ENCODE measurements at regions not wholly inside any gene's neighbourhood (a gene's known extent, or its start where the extent isn't known, plus 50 kb on each side); places are given as distances from the start of the nearest gene placed in this dataset.

GRCh38 chr7:16244469-16244868 lies 176.9 kb downstream of the CRPPA start:
- ATAC-seq (no peak), DNase-seq (no peak)
- intact Hi-C loops (cut with DNase I, micrococcal nuclease), result no loop called here

- no peak for ATAC-seq
- intact Hi-C loops (cut with DNase I, micrococcal nuclease), result no loop called here
- no peak for DNase-seq
Measured at GRCh38 chr7:16242920-16243319, 178.4 kb downstream of the CRPPA start.

GRCh38 chr7:16241017-16241416 lies 180.3 kb downstream of the CRPPA start:
- intact Hi-C loops (cut with DNase I, micrococcal nuclease), result no loop called here
- DNase-seq (no peak), ATAC-seq (no peak)

- DNase-seq (no peak), ATAC-seq (no peak)
- intact Hi-C loops (cut with DNase I, micrococcal nuclease), result no loop called here
Measured at GRCh38 chr7:16236381-16236780, 185.0 kb downstream of the CRPPA start.

GRCh38 chr7:16235147-16236114 lies 185.9 kb downstream of the CRPPA start:
- ATAC-seq, result no peak
- intact Hi-C loops (cut with DNase I, micrococcal nuclease), result no loop called here
- no peak for DNase-seq

GRCh38 chr7:16234493-16235146 lies 186.7 kb downstream of the CRPPA start:
- intact Hi-C loops (cut with DNase I, micrococcal nuclease), result no loop called here
- DNase-seq (no peak), ATAC-seq (no peak)

- intact Hi-C loops (cut with DNase I, micrococcal nuclease), result no loop called here
- DNase-seq (no peak), ATAC-seq (no peak)
Measured at GRCh38 chr7:16233517-16233916, 187.8 kb downstream of the CRPPA start.

- DNase-seq (no peak), ATAC-seq (no peak)
Measured at GRCh38 chr7:16232273-16232672, 189.1 kb downstream of the CRPPA start.

GRCh38 chr7:16223963-16224707 lies 197.2 kb downstream of the CRPPA start:
- ATAC-seq, result no peak
- intact Hi-C loops (cut with DNase I, micrococcal nuclease), result no loop called here
- DNase-seq, result no peak

More at GRCh38 chr7:16232273-16232672, 189.1 kb downstream of the CRPPA start:
- intact Hi-C loops (cut with DNase I, micrococcal nuclease), result no loop called here

- DNase-seq (peak; percentile 12 to 24), ATAC-seq (peak; percentile 98)
- intact Hi-C loops (cut with DNase I, micrococcal nuclease), result no loop called here
Measured at GRCh38 chr7:16212610-16213009, 208.7 kb downstream of the CRPPA start.

GRCh38 chr7:16212032-16212431 lies 209.3 kb downstream of the CRPPA start:
- intact Hi-C loops (cut with DNase I, micrococcal nuclease), result no loop called here
- ATAC-seq (peak; percentile 2), DNase-seq (no peak)

- peak; percentile 32 for ATAC-seq
- no peak for DNase-seq
- intact Hi-C loops (cut with DNase I, micrococcal nuclease), result no loop called here
Measured at GRCh38 chr7:16211402-16211925, 209.9 kb downstream of the CRPPA start.

- no peak for DNase-seq
- intact Hi-C loops (cut with DNase I, micrococcal nuclease), result no loop called here
- no peak for ATAC-seq
Measured at GRCh38 chr7:16210171-16210570, 211.2 kb downstream of the CRPPA start.

- no peak for ATAC-seq
- DNase-seq, result no peak
- intact Hi-C loops (cut with DNase I, micrococcal nuclease), result no loop called here
Measured at GRCh38 chr7:16207321-16207720, 214.0 kb downstream of the CRPPA start.

GRCh38 chr7:16205466-16205865 lies 215.9 kb downstream of the CRPPA start:
- DNase-seq (no peak), ATAC-seq (no peak)
- intact Hi-C loops (cut with DNase I, micrococcal nuclease), result no loop called here

- intact Hi-C loops (cut with DNase I, micrococcal nuclease), result no loop called here
- DNase-seq (no peak), ATAC-seq (no peak)
Measured at GRCh38 chr7:16204953-16205352, 216.4 kb downstream of the CRPPA start.

GRCh38 chr7:16203065-16203464 lies 218.3 kb downstream of the CRPPA start:
- ATAC-seq, result peak; percentile 100
- intact Hi-C loops (cut with DNase I, micrococcal nuclease), result no loop called here
- DNase-seq, result peak; percentile 42 to 77

- ATAC-seq (peak; percentile 32), DNase-seq (no peak)
- intact Hi-C loops (cut with DNase I, micrococcal nuclease), result no loop called here
Measured at GRCh38 chr7:16202303-16202702, 219.0 kb downstream of the CRPPA start.

- DNase-seq, result no peak
- intact Hi-C loops (cut with DNase I, micrococcal nuclease), result no loop called here
- no peak for ATAC-seq
Measured at GRCh38 chr7:16200591-16200990, 220.7 kb downstream of the CRPPA start.
